WERI-Rb-1 (cell line): ENCODE measurements at regions not wholly inside any gene's neighbourhood (a gene's known extent, or its start where the extent isn't known, plus 50 kb on each side); places are given as distances from the start of the nearest gene placed in this dataset.

ENCODE experiments used
- DNase-seq: peaks from one replicate; pipeline ENCODE4 v3.0.0-alpha.2; 2020
- H3K27ac ChIP-seq: fragments of 250-450 bp; sonication (Bioruptor Pico); 2 replicates; pipeline ENCODE4 v1.5.1; 2020; ENCODE audit warnings: mild to moderate bottlenecking, moderate library complexity
- H3K27me3 ChIP-seq: fragments of 250-450 bp; sonication (Bioruptor Pico); 2 replicates; pipeline ENCODE4 v1.5.1; 2021; ENCODE audit warnings: mild to moderate bottlenecking, low read depth, moderate library complexity; ENCODE audit not compliant: insufficient read depth, severe bottlenecking
- H3K36me3 ChIP-seq: fragments of 250-450 bp; sonication (Bioruptor Pico); 2 replicates; pipeline ENCODE4 v1.5.1; 2020; ENCODE audit warnings: mild to moderate bottlenecking, moderate library complexity
- H3K4me3 ChIP-seq: 2 replicates; pipeline ENCODE4 v1.5.1; 2011; ENCODE audit warnings: low read depth, mild to moderate bottlenecking, control low read depth, low read length
- H3K9me3 ChIP-seq: fragments of 250-450 bp; sonication (Bioruptor Pico); 2 replicates; pipeline ENCODE4 v1.5.1; 2021; ENCODE audit warnings: mild to moderate bottlenecking, moderate library complexity; ENCODE audit not compliant: severe bottlenecking
- TF ChIP-seq, protein P1 (sequence below): IDR thresholded peaks from 2 replicates; pipeline ENCODE4 v1.5.1; 2011; ENCODE audit warnings: low read depth, mild to moderate bottlenecking, control low read depth, inconsistent platforms, low read length

- H3K27ac ChIP-seq, result no peak overlapping the region
- TF ChIP-seq, protein P1, sequence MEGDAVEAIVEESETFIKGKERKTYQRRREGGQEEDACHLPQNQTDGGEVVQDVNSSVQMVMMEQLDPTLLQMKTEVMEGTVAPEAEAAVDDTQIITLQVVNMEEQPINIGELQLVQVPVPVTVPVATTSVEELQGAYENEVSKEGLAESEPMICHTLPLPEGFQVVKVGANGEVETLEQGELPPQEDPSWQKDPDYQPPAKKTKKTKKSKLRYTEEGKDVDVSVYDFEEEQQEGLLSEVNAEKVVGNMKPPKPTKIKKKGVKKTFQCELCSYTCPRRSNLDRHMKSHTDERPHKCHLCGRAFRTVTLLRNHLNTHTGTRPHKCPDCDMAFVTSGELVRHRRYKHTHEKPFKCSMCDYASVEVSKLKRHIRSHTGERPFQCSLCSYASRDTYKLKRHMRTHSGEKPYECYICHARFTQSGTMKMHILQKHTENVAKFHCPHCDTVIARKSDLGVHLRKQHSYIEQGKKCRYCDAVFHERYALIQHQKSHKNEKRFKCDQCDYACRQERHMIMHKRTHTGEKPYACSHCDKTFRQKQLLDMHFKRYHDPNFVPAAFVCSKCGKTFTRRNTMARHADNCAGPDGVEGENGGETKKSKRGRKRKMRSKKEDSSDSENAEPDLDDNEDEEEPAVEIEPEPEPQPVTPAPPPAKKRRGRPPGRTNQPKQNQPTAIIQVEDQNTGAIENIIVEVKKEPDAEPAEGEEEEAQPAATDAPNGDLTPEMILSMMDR, result no peak
- H3K27me3 ChIP-seq, result no peaks in the 10 kb centered on the region
- DNase-seq, result no peak
- no peaks in the 10 kb centered on the region for H3K9me3 ChIP-seq
- H3K4me3 ChIP-seq, result no peak overlapping the region
- no peaks in the 10 kb centered on the region for H3K36me3 ChIP-seq
Measured at GRCh38 chr1:8193840-8194406, 124.0 kb upstream of the SLC45A1 start.

- H3K27me3 ChIP-seq, result no peaks in the 10 kb centered on the region
- no peak overlapping the region for H3K4me3 ChIP-seq
- H3K9me3 ChIP-seq, result no peaks in the 10 kb centered on the region
- DNase-seq, result no peak
- no peak overlapping the region for H3K27ac ChIP-seq
- TF ChIP-seq, protein P1, result no peak
- H3K36me3 ChIP-seq, result no peaks in the 10 kb centered on the region
Measured at GRCh38 chr1:8191474-8191873, 126.4 kb upstream of the SLC45A1 start.

DNA sequence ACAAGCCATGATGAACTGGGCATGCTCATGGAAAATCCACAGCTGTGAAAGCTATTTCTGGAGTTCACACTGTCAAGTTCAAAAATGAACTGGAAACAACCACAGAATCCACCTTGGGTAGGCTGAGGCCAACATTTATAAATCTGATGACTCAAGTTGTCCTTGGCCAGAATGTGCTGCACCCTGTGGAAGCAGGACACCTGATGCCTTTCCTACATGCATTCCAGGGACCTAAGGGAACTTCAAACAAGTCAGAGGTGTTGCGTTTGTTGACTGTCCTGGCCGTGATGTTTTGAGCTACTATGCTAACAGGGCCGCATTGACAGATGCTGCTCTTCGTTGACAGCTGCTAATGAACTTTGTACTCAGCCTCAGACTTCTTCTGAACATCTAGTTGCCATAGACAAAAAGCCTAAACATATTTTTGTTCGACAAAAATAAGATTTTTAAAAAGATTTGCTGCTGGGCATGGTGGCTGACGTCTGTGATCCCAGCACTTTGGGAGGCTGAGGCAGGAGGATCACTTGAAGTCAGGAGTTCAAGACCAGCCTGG lies 127.9 kb upstream of the SLC45A1 start:
- Histone ChIP-seq H3K9me3 (no peaks in the 10 kb centered on the region), H3K4me3 (no peak overlapping the region), H3K27me3 (no peaks in the 10 kb centered on the region), H3K36me3 (no peaks in the 10 kb centered on the region), H3K27ac (no peak overlapping the region)
- no peak for DNase-seq
- TF ChIP-seq, protein P1, result no peak

GRCh38 chr1:8185400-8185799 lies 132.5 kb upstream of the SLC45A1 start:
- Histone ChIP-seq H3K36me3 (no peaks in the 10 kb centered on the region), H3K9me3 (no peaks in the 10 kb centered on the region), H3K4me3 (no peak overlapping the region), H3K27ac (no peak overlapping the region), H3K27me3 (no peaks in the 10 kb centered on the region)
- TF ChIP-seq, protein P1, result no peak
- no peak for DNase-seq

DNA sequence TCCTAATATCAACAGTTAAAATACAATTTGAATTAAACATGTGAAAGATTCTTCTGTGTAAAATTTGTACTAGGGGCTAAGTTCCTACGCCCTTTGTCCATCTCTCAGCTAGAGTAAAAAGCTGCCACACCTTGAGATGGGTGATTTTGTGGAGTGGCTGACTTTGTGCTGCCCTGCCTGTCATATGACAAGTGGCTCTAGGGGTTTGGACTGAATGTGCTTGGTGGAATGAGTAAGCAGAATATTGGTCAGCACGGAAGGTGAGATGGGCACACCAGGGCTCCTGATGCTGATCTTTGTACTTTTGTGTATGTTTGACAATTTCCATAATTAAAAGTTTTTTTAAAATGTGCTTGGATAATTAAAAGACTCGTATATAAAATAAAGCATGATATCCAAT lies 133.6 kb upstream of the SLC45A1 start:
- DNase-seq, result no peak
- TF ChIP-seq, protein P1, result no peak
- Histone ChIP-seq H3K9me3 (peaks cover 2% of the 10 kb centered on the region), H3K27ac (no peak overlapping the region), H3K36me3 (no peaks in the 10 kb centered on the region), H3K27me3 (no peaks in the 10 kb centered on the region), H3K4me3 (no peak overlapping the region)
